H1 (cell line): ENCODE measurements at regions not wholly inside any gene's neighbourhood (a gene's known extent, or its start where the extent isn't known, plus 50 kb on each side); places are given as distances from the start of the nearest gene placed in this dataset.

Experiments
- CTCF ChIA-PET: fragments of 300-600 bp; sonication (Branson Sonifier 250); formaldehyde crosslinking; loops from one replicate; lab custom pipeline; 2021; ENCODE audit not compliant: partially characterized antibody; lab: Charles Lee
- POLR2A ChIA-PET: fragments of 300-600 bp; sonication (Branson Sonifier 250); formaldehyde crosslinking; loops from one replicate; lab custom pipeline; 2021; ENCODE audit warnings: inconsistent platforms; ENCODE audit not compliant: partially characterized antibody; lab: Charles Lee
- DNase-seq, 2 experiments: peaks; one replicate each; pipeline versions ENCODE4 v3.0.0 to v3.0.0-alpha.2; 2010 to 2022; ENCODE audit warnings: low spot score in 2 of 2, low read depth in 1 of 2, mixed read lengths in 1 of 2
- FAIRE-seq: peaks from 2 replicates; lab custom pipeline; 2011; peaks lifted over from hg19 to GRCh38; lab: Jason Lieb, UNC
- H2AFZ ChIP-seq: 2 replicates; pipeline ENCODE4 v1.8.1; 2012; ENCODE audit warnings: low read length, inconsistent platforms
- H2AK5ac ChIP-seq: 2 replicates; pipeline ENCODE4 v1.6.1; 2013; ENCODE audit warnings: low read depth, low read length
- H2BK120ac ChIP-seq: replicated peaks from 2 replicates; pipeline ENCODE3; 2013; ENCODE audit warnings: low read depth, low read length, inconsistent platforms
- H2BK12ac ChIP-seq: 2 replicates; pipeline ENCODE4 v1.6.1; 2013; ENCODE audit warnings: low read depth, low read length
- H2BK15ac ChIP-seq: 2 replicates; pipeline ENCODE4 v1.6.1; 2013; ENCODE audit warnings: low read length
- H2BK20ac ChIP-seq: 2 replicates; pipeline ENCODE4 v1.6.1; 2013; ENCODE audit warnings: low read length
- H2BK5ac ChIP-seq: 2 replicates; pipeline ENCODE4 v1.6.1; 2013; ENCODE audit warnings: low read depth, low read length
- H3K14ac ChIP-seq: 2 replicates; pipeline ENCODE4 v1.6.1; 2013; ENCODE audit warnings: inconsistent platforms; ENCODE audit not compliant: insufficient read length
- H3K18ac ChIP-seq: 2 replicates; pipeline ENCODE4 v1.6.1; 2013; ENCODE audit warnings: low read length; ENCODE audit errors: extremely low read depth
- H3K23ac ChIP-seq: 2 replicates; pipeline ENCODE4 v1.6.1; 2013; ENCODE audit warnings: inconsistent platforms; ENCODE audit not compliant: insufficient read length
- H3K23me2 ChIP-seq: 2 replicates; pipeline ENCODE4 v1.6.1; 2013; ENCODE audit warnings: low read depth, low read length
- H3K27ac ChIP-seq: 2 replicates; pipeline ENCODE4 v1.6.1; 2011; ENCODE audit warnings: low read depth, low read length, inconsistent platforms
- H3K27me3 ChIP-seq, 4 experiments: replicated peaks in 1 of 4; 1 replicate in 1 of 4; 2 replicates in 3 of 4; pipeline versions ENCODE4 v1.6.1 to v1.8.1; 2011 to 2013; ENCODE audit warnings: low read length in 3 of 4, mild to moderate bottlenecking in 3 of 4, inconsistent platforms in 2 of 4, mixed read lengths in 2 of 4, moderate library complexity in 1 of 4; ENCODE audit not compliant: control insufficient read depth in 3 of 4, insufficient read depth in 3 of 4; ENCODE audit errors: extremely low read depth in 1 of 4
- H3K36me3 ChIP-seq, 4 experiments: 2 replicates each; pipeline versions ENCODE4 v1.6.1 to v1.8.1; 2011 to 2013; ENCODE audit warnings: mild to moderate bottlenecking in 4 of 4, low read length in 3 of 4, moderate library complexity in 2 of 4, control low read depth in 1 of 4, inconsistent platforms in 1 of 4; ENCODE audit not compliant: insufficient read depth in 4 of 4, control insufficient read depth in 2 of 4
- H3K4ac ChIP-seq: replicated peaks from 2 replicates; pipeline ENCODE3; 2013; ENCODE audit warnings: low read length, low read depth, mixed read lengths, inconsistent platforms; ENCODE audit not compliant: insufficient read length
- H3K4me1 ChIP-seq, 4 experiments: replicated peaks in 1 of 4; 1 replicate in 1 of 4; 2 replicates in 3 of 4; pipeline versions ENCODE4 v1.6.1 to v1.8.1; 2011 to 2013; ENCODE audit warnings: low read length in 3 of 4, inconsistent platforms in 2 of 4, mixed read lengths in 1 of 4; ENCODE audit not compliant: insufficient read depth in 4 of 4, control insufficient read depth in 3 of 4
- H3K4me2 ChIP-seq, 2 experiments: 2 replicates each; pipeline versions ENCODE4 v1.6.1 to v1.8.1; 2011 to 2013; ENCODE audit warnings: low read depth in 2 of 2, low read length in 2 of 2, control low read depth in 1 of 2, inconsistent platforms in 1 of 2, mild to moderate bottlenecking in 1 of 2; ENCODE audit not compliant: insufficient read depth in 1 of 2
- H3K4me3 ChIP-seq, 4 experiments: fragments of 200-600, 300-600 bp in 1 of 4; sonication (generic), shearing (Covaris generic), sonication (Bioruptor Twin) in 1 of 4; 2 replicates each; pipeline versions ENCODE4 v1.5.1 to v1.8.1; 2011 to 2016; ENCODE audit warnings: low read length in 4 of 4, low read depth in 3 of 4, control low read depth in 2 of 4, inconsistent platforms in 2 of 4, mild to moderate bottlenecking in 2 of 4, mixed read lengths in 1 of 4, moderate library complexity in 1 of 4; ENCODE audit not compliant: insufficient read depth in 2 of 4; ENCODE audit errors: extremely low read depth in 1 of 4
- H3K56ac ChIP-seq: replicated peaks from 2 replicates; pipeline ENCODE3; 2013; ENCODE audit warnings: low read depth, mild to moderate bottlenecking, mixed read lengths, low read length, inconsistent platforms; ENCODE audit not compliant: insufficient read length
- H3K79me1 ChIP-seq: 2 replicates; pipeline ENCODE4 v1.6.1; 2013; ENCODE audit warnings: low read depth, low read length, control low read depth
- H3K79me2 ChIP-seq, 2 experiments: 2 replicates each; pipeline versions ENCODE4 v1.6.1 to v1.8.1; 2012 to 2013; ENCODE audit warnings: low read length in 2 of 2, mild to moderate bottlenecking in 2 of 2, inconsistent platforms in 1 of 2; ENCODE audit not compliant: insufficient read depth in 2 of 2, control insufficient read depth in 1 of 2
- H3K9ac ChIP-seq, 4 experiments: replicated peaks in 1 of 4; 1 replicate in 1 of 4; 2 replicates in 3 of 4; pipeline versions ENCODE4 v1.6.1 to v1.8.1; 2011 to 2013; ENCODE audit warnings: low read depth in 3 of 4, low read length in 3 of 4, control low read depth in 2 of 4, mild to moderate bottlenecking in 2 of 4, moderate library complexity in 2 of 4, inconsistent platforms in 1 of 4; ENCODE audit errors: extremely low read depth in 1 of 4
- H3K9me3 ChIP-seq, 2 experiments: 2 replicates each; pipeline versions ENCODE4 v1.6.1 to v1.8.1; 2012 to 2013; ENCODE audit warnings: mild to moderate bottlenecking in 2 of 2, moderate library complexity in 2 of 2, control low read depth in 1 of 2, inconsistent platforms in 1 of 2, low read depth in 1 of 2, low read length in 1 of 2, mixed read lengths in 1 of 2; ENCODE audit not compliant: insufficient read depth in 2 of 2
- H4K20me1 ChIP-seq, 2 experiments: replicated peaks in 1 of 2; 2 replicates each; pipeline versions ENCODE3 to v1.8.1; 2011 to 2013; ENCODE audit warnings: inconsistent platforms in 2 of 2, low read length in 2 of 2, mild to moderate bottlenecking in 1 of 2; ENCODE audit not compliant: insufficient read depth in 2 of 2, control insufficient read depth in 1 of 2
- H4K5ac ChIP-seq: 2 replicates; pipeline ENCODE4 v1.6.1; 2013; ENCODE audit warnings: low read length, low read depth, mixed read lengths, inconsistent platforms; ENCODE audit not compliant: insufficient read length
- H4K8ac ChIP-seq: 2 replicates; pipeline ENCODE4 v1.8.0; 2013; ENCODE audit warnings: mild to moderate bottlenecking, moderate library complexity, low read length, inconsistent platforms; ENCODE audit not compliant: insufficient read depth; ENCODE audit errors: extremely low read depth
- H4K91ac ChIP-seq: replicated peaks from 2 replicates; pipeline ENCODE3; 2013; ENCODE audit warnings: low read length, mixed read lengths, inconsistent platforms; ENCODE audit not compliant: insufficient read length
- CHD7 ChIP-seq: fragments of 300-600 bp; sonication (generic); IDR thresholded peaks from 2 replicates; pipeline ENCODE4 v1.7.1; 2012; ENCODE audit warnings: low read length, moderate library complexity, mild to moderate bottlenecking, inconsistent platforms; ENCODE audit not compliant: insufficient replicate concordance
- WGBS, 2 experiments: shearing (Covaris generic) in 1 of 2; methylation state at CpG; one replicate each; pipeline versions ENCODE4 v1.1.6 to v1.1.7; 2013 to 2015; ENCODE audit warnings: low lambda C conversion rate in 2 of 2, mixed read lengths in 2 of 2, inconsistent platforms in 1 of 2, low coverage in 1 of 2, missing lambda C conversion rate in 1 of 2; ENCODE audit not compliant: insufficient replicate concordance in 2 of 2, insufficient coverage in 1 of 2, insufficient read length in 1 of 2; ENCODE audit errors: extremely low coverage in 1 of 2, missing lambda C conversion rate in 1 of 2; 5-methylcytosine and 5-hydroxymethylcytosine counted together

DNA sequence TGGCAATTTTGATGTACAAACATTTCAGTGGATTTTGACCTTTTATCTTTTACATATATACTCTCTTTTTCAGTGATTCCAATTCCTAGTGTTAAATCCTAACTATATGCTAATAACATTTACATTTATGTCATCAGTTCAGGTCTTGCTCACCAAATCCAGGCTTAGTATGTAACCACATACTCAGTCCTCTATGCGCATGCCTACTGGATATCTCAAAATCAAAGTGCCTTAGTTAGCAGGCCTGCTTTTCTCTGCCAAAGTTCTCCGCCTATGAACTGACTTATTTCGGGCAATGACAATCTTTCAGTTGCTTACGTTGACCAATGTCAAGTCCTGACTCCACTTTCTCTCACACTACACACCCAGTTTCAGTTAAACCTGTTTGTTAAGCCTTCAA is 478.5 kb upstream of the SLITRK1 start:
- Histone ChIP-seq H3K9me3 (no peaks in the 10 kb centered on the region), H3K23ac (no peak overlapping the region), H2BK12ac (no peak overlapping the region), H4K20me1 (no peaks in the 10 kb centered on the region), H2BK15ac (no peak overlapping the region), H4K8ac (no peak overlapping the region), H3K4me2 (no peak overlapping the region), H4K91ac (no peak overlapping the region), H3K4me3 (no peak overlapping the region), H3K4ac (peak overlapping the region; percentile 60), H3K27me3 (no peaks in the 10 kb centered on the region), H3K9ac (peak overlapping the region in 1 of 4 experiments; percentile 46; a peak in 1 of 7 replicates), H2BK120ac (no peak overlapping the region), H3K23me2 (no peaks in the 10 kb centered on the region), H2AK5ac (no peak overlapping the region), H3K14ac (no peak overlapping the region), H3K79me2 (no peaks in the 10 kb centered on the region), H3K56ac (no peak overlapping the region), H2AFZ (no peak overlapping the region), H2BK5ac (no peak overlapping the region), H3K27ac (no peak overlapping the region), H2BK20ac (no peak overlapping the region), H3K18ac (no peak overlapping the region), H3K4me1 (no peaks in the 10 kb centered on the region; a peak in 1 of 7 replicates), H3K79me1 (no peaks in the 10 kb centered on the region), H4K5ac (no peak overlapping the region), H3K36me3 (no peaks in the 10 kb centered on the region)
- DNase-seq (no peak), FAIRE-seq (no peak)
- 98% methylated on average over 4 of the region's 4 CpGs; no CpG with 5 or more reads in 1 of the 2 experiments for WGBS, 2 experiments
- CTCF ChIA-PET, result no interaction called here
- POLR2A ChIA-PET, result no interaction called here
- TF ChIP-seq CHD7, result no peak
